CD14-positive monocyte (primary cell): ENCODE measurements at regions not wholly inside any gene's neighbourhood (a gene's known extent, or its start where the extent isn't known, plus 50 kb on each side); places are given as distances from the start of the nearest gene placed in this dataset.

ENCODE experiments used
- DNase-seq, 3 donors: peaks; one replicate each; pipeline ENCODE4 v3.0.0-alpha.2; 2011 to 2022
- H2AFZ ChIP-seq: 2 replicates; pipeline ENCODE4 v1.6.0; 2012; ENCODE audit warnings: mild to moderate bottlenecking, low read depth, low read length, inconsistent platforms; ENCODE audit not compliant: insufficient read depth, poor library complexity, severe bottlenecking
- H3K27ac ChIP-seq, 2 donors: 1 replicate in 1 of 2; 2 replicates in 1 of 2; pipeline ENCODE4 v1.5.1; 2012 to 2013; ENCODE audit warnings: low read length in 2 of 2, control low read depth in 1 of 2, inconsistent platforms in 1 of 2, low read depth in 1 of 2, mild to moderate bottlenecking in 1 of 2
- H3K27me3 ChIP-seq, 2 donors: one replicate each; pipeline versions ENCODE4 v1.6.0 to v1.6.1; 2011 to 2013; ENCODE audit warnings: low read length in 2 of 2; ENCODE audit not compliant: control insufficient read depth in 2 of 2, insufficient read depth in 2 of 2
- H3K36me3 ChIP-seq, 2 donors: replicated peaks in 1 of 2; 1 replicate in 1 of 2; 2 replicates in 1 of 2; pipeline versions ENCODE4 v1.5.1 to v1.6.1; 2012 to 2013; ENCODE audit warnings: low read length in 2 of 2, control low read depth in 1 of 2, inconsistent platforms in 1 of 2, mild to moderate bottlenecking in 1 of 2; ENCODE audit not compliant: insufficient read depth in 2 of 2, control insufficient read depth in 1 of 2
- H3K4me1 ChIP-seq, 2 donors: 1 replicate in 1 of 2; 2 replicates in 1 of 2; pipeline versions ENCODE4 v1.5.1 to v1.6.1; 2012 to 2013; ENCODE audit warnings: low read length in 2 of 2, control low read depth in 1 of 2, inconsistent platforms in 1 of 2, mild to moderate bottlenecking in 1 of 2, moderate library complexity in 1 of 2; ENCODE audit not compliant: insufficient read depth in 2 of 2, control insufficient read depth in 1 of 2
- H3K4me2 ChIP-seq: replicated peaks from 2 replicates; pipeline ENCODE3; 2012; ENCODE audit warnings: low read length, moderate library complexity, mild to moderate bottlenecking; ENCODE audit not compliant: poor library complexity, severe bottlenecking; ENCODE audit errors: extremely low read depth
- H3K4me3 ChIP-seq, 3 experiments: fragments of 200-600 bp in 1 of 3; sonication (generic) in 1 of 3; replicated peaks in 1 of 3; 1 replicate in 2 of 3; 2 replicates in 1 of 3; pipeline ENCODE4 v1.5.1; 2011 to 2013; ENCODE audit warnings: low read length in 3 of 3, mild to moderate bottlenecking in 3 of 3, control low read depth in 2 of 3, low read depth in 2 of 3, inconsistent platforms in 1 of 3, moderate library complexity in 1 of 3
- H3K79me2 ChIP-seq: 2 replicates; pipeline ENCODE4 v1.6.0; 2012; ENCODE audit warnings: mild to moderate bottlenecking, control low read depth, inconsistent platforms, low read length, moderate library complexity; ENCODE audit not compliant: insufficient read depth
- H3K9ac ChIP-seq: 2 replicates; pipeline ENCODE4 v1.6.0; 2017; ENCODE audit warnings: low read length, mild to moderate bottlenecking; ENCODE audit not compliant: insufficient read depth, poor library complexity, severe bottlenecking
- H3K9me3 ChIP-seq, 2 donors: replicated peaks in 1 of 2; 1 replicate in 1 of 2; 2 replicates in 1 of 2; pipeline versions ENCODE4 v1.5.1 to v1.6.1; 2012 to 2013; ENCODE audit warnings: low read length in 2 of 2, control low read depth in 1 of 2; ENCODE audit not compliant: control insufficient read depth in 1 of 2, insufficient read depth in 1 of 2
- H4K20me1 ChIP-seq: 2 replicates; pipeline ENCODE4 v1.6.0; 2012; ENCODE audit warnings: mild to moderate bottlenecking, low read length, control low read depth, moderate library complexity; ENCODE audit not compliant: insufficient read depth
- H3K27ac Mint-ChIP-seq, 7 donors: one replicate each; pipeline ENCODE4 v1.8.0; 2020; ENCODE audit warnings: mild to moderate bottlenecking in 7 of 7, mixed read lengths in 7 of 7, moderate library complexity in 6 of 7, inconsistent platforms in 2 of 7
- H3K27me3 Mint-ChIP-seq, 3 donors: one replicate each; pipeline ENCODE4 v1.8.0; 2021 to 2022; ENCODE audit warnings: low read depth in 3 of 3, mild to moderate bottlenecking in 3 of 3, mixed read lengths in 3 of 3, moderate library complexity in 3 of 3, inconsistent platforms in 1 of 3
- H3K36me3 Mint-ChIP-seq, 2 donors: one replicate each; pipeline ENCODE4 v1.8.0; 2020; ENCODE audit warnings: mixed read lengths in 2 of 2, inconsistent platforms in 1 of 2, mild to moderate bottlenecking in 1 of 2
- H3K4me1 Mint-ChIP-seq: one replicate; pipeline ENCODE4 v1.8.0; 2020; ENCODE audit warnings: mild to moderate bottlenecking, mixed read lengths
- H3K4me3 Mint-ChIP-seq, 2 donors: one replicate each; pipeline ENCODE4 v1.8.0; 2020; ENCODE audit warnings: mild to moderate bottlenecking in 2 of 2, mixed read lengths in 2 of 2, moderate library complexity in 1 of 2
- H3K9me3 Mint-ChIP-seq, 7 donors: one replicate each; pipeline ENCODE4 v1.8.0; 2020 to 2022; ENCODE audit warnings: mixed read lengths in 7 of 7, mild to moderate bottlenecking in 6 of 7, moderate library complexity in 6 of 7, inconsistent platforms in 2 of 7
- CTCF ChIP-seq: fragments of 200-600 bp; IDR thresholded peaks from one replicate; pipeline ENCODE4 v1.8.0; 2022; ENCODE audit warnings: antibody characterized with exemption, mild to moderate bottlenecking
- WGBS: methylation state at CpG from one replicate; pipeline ENCODE4 v1.1.5; 2013; ENCODE audit warnings: missing lambda C conversion rate; ENCODE audit not compliant: insufficient coverage; 5-methylcytosine and 5-hydroxymethylcytosine counted together
- intact Hi-C, 2 donors: fragments of 100-400 bp; cut with micrococcal nuclease; formaldehyde crosslinking; loops; one replicate each; pipeline versions ENCODE4 v1.15.0 to v1.15.1; 2023

GRCh38 chrX:39952989-39953388, 144.8 kb downstream of the BCOR start:
- no peak overlapping the region for H2AFZ ChIP-seq
- peaks cover 18% of the 10 kb centered on the region for H3K4me1 Mint-ChIP-seq
- no CpG with 5 or more reads among the region's 3 CpGs for WGBS
- no peaks in the 10 kb centered on the region for H3K9me3 ChIP-seq
- H3K79me2 ChIP-seq: no peaks in the 10 kb centered on the region
- no peak for TF ChIP-seq CTCF
- H3K27ac ChIP-seq: no peak overlapping the region
- no peaks in the 10 kb centered on the region for H3K36me3 ChIP-seq
- H3K27me3 ChIP-seq: no peaks in the 10 kb centered on the region
- peaks cover 1 to 14% (median 2%) of the 10 kb centered on the region in 3 donors for H3K27me3 Mint-ChIP-seq
- no peaks in the 10 kb centered on the region for H3K36me3 Mint-ChIP-seq
- H3K4me2 ChIP-seq: no peak overlapping the region
- no peak overlapping the region for H3K4me3 ChIP-seq
- H3K9ac ChIP-seq: no peak overlapping the region
- no peaks in the 10 kb centered on the region for H4K20me1 ChIP-seq
- DNase-seq: no peak
- intact Hi-C loops: no loop called here
- H3K4me3 Mint-ChIP-seq: no peak overlapping the region
- H3K27ac Mint-ChIP-seq: no peak overlapping the region
- H3K9me3 Mint-ChIP-seq: peaks cover 0 to 7% (median 0%) of the 10 kb centered on the region in 7 donors
- H3K4me1 ChIP-seq: peaks cover 13 to 16% of the 10 kb centered on the region in 2 donors

- no peaks in the 10 kb centered on the region for H3K36me3 Mint-ChIP-seq
- Histone ChIP-seq H2AFZ (no peak overlapping the region), H3K36me3 (no peaks in the 10 kb centered on the region), H3K4me1 (peaks cover 8 to 10% of the 10 kb centered on the region in 2 donors), H4K20me1 (no peaks in the 10 kb centered on the region), H3K9me3 (no peaks in the 10 kb centered on the region), H3K4me3 (no peak overlapping the region), H3K27me3 (no peaks in the 10 kb centered on the region), H3K79me2 (no peaks in the 10 kb centered on the region), H3K9ac (no peak overlapping the region), H3K4me2 (no peak overlapping the region), H3K27ac (no peak overlapping the region)
- H3K4me3 Mint-ChIP-seq: no peak overlapping the region
- H3K27me3 Mint-ChIP-seq: peaks cover 1 to 14% (median 2%) of the 10 kb centered on the region in 3 donors
- WGBS: 89% methylated on average over 7 of the region's 10 CpGs
- peaks cover 0 to 7% (median 0%) of the 10 kb centered on the region in 7 donors for H3K9me3 Mint-ChIP-seq
- H3K27ac Mint-ChIP-seq: no peak overlapping the region
- DNase-seq: no peak
- TF ChIP-seq CTCF: no peak
- intact Hi-C loops: no loop called here
- H3K4me1 Mint-ChIP-seq: peaks cover 13% of the 10 kb centered on the region
Observed at GRCh38 chrX:39953879-39954278, 143.9 kb downstream of the BCOR start.
